Upper lobe of left lung (tissue), 4 donors: ENCODE measurements at regions not wholly inside any gene's neighbourhood (a gene's known extent, or its start where the extent isn't known, plus 50 kb on each side); places are given as distances from the start of the nearest gene placed in this dataset.

Experiments used
- EP300 ChIP-seq, 4 donors: sonication (generic); formaldehyde crosslinking; IDR thresholded peaks; one replicate each; pipeline ENCODE4 v1.5.1; 2017; ENCODE audit warnings: antibody characterized with exemption in 4 of 4, control low read depth in 2 of 4
- POLR2A ChIP-seq, 4 donors: fragments of 450-650 bp; IDR thresholded peaks; one replicate each; pipeline ENCODE4 v1.5.1; 2016 to 2017; ENCODE audit warnings: antibody characterized with exemption in 4 of 4, mild to moderate bottlenecking in 2 of 4
- POLR2AphosphoS5 ChIP-seq, 2 donors: sonication (generic); formaldehyde crosslinking; IDR thresholded peaks; one replicate each; pipeline ENCODE4 v1.5.1; 2017; ENCODE audit warnings: antibody characterized with exemption in 2 of 2
- TF ChIP-seq, protein P1 (sequence below), 6 experiments: fragments of 450-650 bp in 4 of 6; fragments of 200-600 bp in 2 of 6; sonication (generic) in 2 of 6; IDR thresholded peaks; one replicate each; pipeline ENCODE4 v1.5.1; 2016 to 2019; ENCODE audit warnings: antibody characterized with exemption in 6 of 6

DNA sequence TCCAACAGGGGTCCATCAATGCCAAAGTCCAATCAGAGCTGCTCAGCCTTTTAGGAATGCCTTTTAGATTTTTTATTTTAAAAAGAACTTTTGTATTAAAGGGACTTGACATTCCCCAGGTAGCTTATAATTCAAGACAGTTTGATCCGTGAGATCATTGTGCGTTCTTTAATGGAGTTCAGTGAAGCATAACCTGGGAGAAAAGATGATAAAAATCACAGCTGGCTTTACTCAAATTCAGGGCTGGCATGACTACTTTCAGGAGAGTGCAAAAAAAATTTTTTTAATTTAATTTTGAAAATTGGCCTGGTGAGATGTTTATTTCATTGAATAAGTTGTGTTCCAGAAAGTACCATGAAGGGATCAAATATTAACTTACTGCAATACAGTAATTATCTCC lies 118.2 kb downstream of the VCX2 start:
- TF ChIP-seq, protein P1, sequence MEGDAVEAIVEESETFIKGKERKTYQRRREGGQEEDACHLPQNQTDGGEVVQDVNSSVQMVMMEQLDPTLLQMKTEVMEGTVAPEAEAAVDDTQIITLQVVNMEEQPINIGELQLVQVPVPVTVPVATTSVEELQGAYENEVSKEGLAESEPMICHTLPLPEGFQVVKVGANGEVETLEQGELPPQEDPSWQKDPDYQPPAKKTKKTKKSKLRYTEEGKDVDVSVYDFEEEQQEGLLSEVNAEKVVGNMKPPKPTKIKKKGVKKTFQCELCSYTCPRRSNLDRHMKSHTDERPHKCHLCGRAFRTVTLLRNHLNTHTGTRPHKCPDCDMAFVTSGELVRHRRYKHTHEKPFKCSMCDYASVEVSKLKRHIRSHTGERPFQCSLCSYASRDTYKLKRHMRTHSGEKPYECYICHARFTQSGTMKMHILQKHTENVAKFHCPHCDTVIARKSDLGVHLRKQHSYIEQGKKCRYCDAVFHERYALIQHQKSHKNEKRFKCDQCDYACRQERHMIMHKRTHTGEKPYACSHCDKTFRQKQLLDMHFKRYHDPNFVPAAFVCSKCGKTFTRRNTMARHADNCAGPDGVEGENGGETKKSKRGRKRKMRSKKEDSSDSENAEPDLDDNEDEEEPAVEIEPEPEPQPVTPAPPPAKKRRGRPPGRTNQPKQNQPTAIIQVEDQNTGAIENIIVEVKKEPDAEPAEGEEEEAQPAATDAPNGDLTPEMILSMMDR (IDR thresholded peaks at IDR 0.05): no peak
- TF ChIP-seq POLR2A (IDR thresholded peaks at IDR 0.05): no peak
- no peak for TF ChIP-seq EP300 (IDR thresholded peaks at IDR 0.05)
- TF ChIP-seq POLR2AphosphoS5 (IDR thresholded peaks at IDR 0.05): no peak
